GM12878 (cell line): ENCODE measurements at regions not wholly inside any gene's neighbourhood (a gene's known extent, or its start where the extent isn't known, plus 50 kb on each side); places are given as distances from the start of the nearest gene placed in this dataset.

Source experiments
- BRCA1 ChIP-seq: IDR thresholded peaks from 2 replicates; pipeline ENCODE4 v1.6.1; 2011; ENCODE audit warnings: low read depth, low read length, improper control_type of control experiment
- CBX3 ChIP-seq: fragments of 200-600 bp; sonication (generic); IDR thresholded peaks from 2 replicates; pipeline ENCODE4 v1.6.1; 2016; ENCODE audit warnings: low read depth, borderline replicate concordance
- CHD1 ChIP-seq: IDR thresholded peaks from 2 replicates; pipeline ENCODE4 v1.6.1; 2012; ENCODE audit warnings: low read depth, low read length, improper control_type of control experiment
- EED ChIP-seq: sonication (generic); IDR thresholded peaks from 2 replicates; pipeline ENCODE4 v1.6.1; 2016; ENCODE audit warnings: antibody characterized with exemption, low read depth
- ETV6 ChIP-seq, 2 experiments: fragments of 450-650 bp in 1 of 2; IDR thresholded peaks in 1 of 2; conservative IDR thresholded peaks in 1 of 2; 2 replicates each; pipeline ENCODE4 v1.6.1; 2014; ENCODE audit warnings: antibody characterized with exemption in 1 of 2, borderline replicate concordance in 1 of 2, low read depth in 1 of 2, mild to moderate bottlenecking in 1 of 2, moderate library complexity in 1 of 2
- LARP7 ChIP-seq: fragments of 450-650 bp; IDR thresholded peaks from 2 replicates; pipeline ENCODE4 v1.6.1; 2017; ENCODE audit warnings: mild to moderate bottlenecking
- MAX ChIP-seq: IDR thresholded peaks from 2 replicates; pipeline ENCODE4 v1.6.1; 2012; ENCODE audit warnings: low read depth, low read length, improper control_type of control experiment
- MYC ChIP-seq: IDR thresholded peaks from 2 replicates; pipeline ENCODE4 v1.6.1; 2011; ENCODE audit warnings: mild to moderate bottlenecking, low read length, moderate library complexity, inconsistent platforms; ENCODE audit not compliant: insufficient read depth, insufficient replicate concordance, insufficient read length, severe bottlenecking
- POLR2A ChIP-seq: IDR thresholded peaks from 2 replicates; pipeline ENCODE4 v1.6.1; 2011; ENCODE audit warnings: low read depth, mild to moderate bottlenecking, low read length
- REST ChIP-seq: IDR thresholded peaks from 2 replicates; pipeline ENCODE4 v1.6.1; 2012; ENCODE audit warnings: mild to moderate bottlenecking, low read depth, low read length
- SMAD1 ChIP-seq: fragments of 450-650 bp; IDR thresholded peaks from 2 replicates; pipeline ENCODE4 v1.6.1; 2018; ENCODE audit warnings: mild to moderate bottlenecking, low read depth; ENCODE audit not compliant: partially characterized antibody
- SMARCA5 ChIP-seq: fragments of 450-650 bp; IDR thresholded peaks from 2 replicates; pipeline ENCODE4 v1.6.1; 2017; ENCODE audit warnings: mild to moderate bottlenecking
- TARDBP ChIP-seq: IDR thresholded peaks from 2 replicates; pipeline ENCODE4 v1.6.1; 2016; ENCODE audit warnings: borderline replicate concordance
- TF ChIP-seq, protein P1 (sequence below): fragments of 450-650 bp; IDR thresholded peaks from 2 replicates; pipeline ENCODE4 v1.6.1; 2017; ENCODE audit warnings: mild to moderate bottlenecking

GRCh38 chr12:54700849-54701248, 52.7 kb upstream of the DCD start:
- TF ChIP-seq SMARCA5 (no peak), MAX (no peak), ETV6 (conservative IDR thresholded peaks at IDR 0.05 in 1 of 2, IDR thresholded peaks at IDR 0.05 in 1 of 2; ENCODE audit: borderline replicate concordance in 1 of 2, low read depth in 1 of 2) (no peak), TARDBP (no peak), LARP7 (no peak), CHD1 (no peak), CBX3 (no peak), BRCA1 (no peak), SMAD1 (no peak), POLR2A (no peak), MYC (no peak), EED (no peak), REST (no peak)
- TF ChIP-seq, protein P1, sequence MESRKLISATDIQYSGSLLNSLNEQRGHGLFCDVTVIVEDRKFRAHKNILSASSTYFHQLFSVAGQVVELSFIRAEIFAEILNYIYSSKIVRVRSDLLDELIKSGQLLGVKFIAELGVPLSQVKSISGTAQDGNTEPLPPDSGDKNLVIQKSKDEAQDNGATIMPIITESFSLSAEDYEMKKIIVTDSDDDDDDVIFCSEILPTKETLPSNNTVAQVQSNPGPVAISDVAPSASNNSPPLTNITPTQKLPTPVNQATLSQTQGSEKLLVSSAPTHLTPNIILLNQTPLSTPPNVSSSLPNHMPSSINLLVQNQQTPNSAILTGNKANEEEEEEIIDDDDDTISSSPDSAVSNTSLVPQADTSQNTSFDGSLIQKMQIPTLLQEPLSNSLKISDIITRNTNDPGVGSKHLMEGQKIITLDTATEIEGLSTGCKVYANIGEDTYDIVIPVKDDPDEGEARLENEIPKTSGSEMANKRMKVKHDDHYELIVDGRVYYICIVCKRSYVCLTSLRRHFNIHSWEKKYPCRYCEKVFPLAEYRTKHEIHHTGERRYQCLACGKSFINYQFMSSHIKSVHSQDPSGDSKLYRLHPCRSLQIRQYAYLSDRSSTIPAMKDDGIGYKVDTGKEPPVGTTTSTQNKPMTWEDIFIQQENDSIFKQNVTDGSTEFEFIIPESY: no peak
